Endothelial cell of hepatic sinusoid (primary cell): ENCODE measurements at regions not wholly inside any gene's neighbourhood (a gene's known extent, or its start where the extent isn't known, plus 50 kb on each side); places are given as distances from the start of the nearest gene placed in this dataset.

Source experiments
- in situ Hi-C: cut with HindIII; loops from 2 replicates; pipeline ENCODE4 v1.10.0; 2017; ENCODE audit warnings: low sequenced_read_pairs

DNA sequence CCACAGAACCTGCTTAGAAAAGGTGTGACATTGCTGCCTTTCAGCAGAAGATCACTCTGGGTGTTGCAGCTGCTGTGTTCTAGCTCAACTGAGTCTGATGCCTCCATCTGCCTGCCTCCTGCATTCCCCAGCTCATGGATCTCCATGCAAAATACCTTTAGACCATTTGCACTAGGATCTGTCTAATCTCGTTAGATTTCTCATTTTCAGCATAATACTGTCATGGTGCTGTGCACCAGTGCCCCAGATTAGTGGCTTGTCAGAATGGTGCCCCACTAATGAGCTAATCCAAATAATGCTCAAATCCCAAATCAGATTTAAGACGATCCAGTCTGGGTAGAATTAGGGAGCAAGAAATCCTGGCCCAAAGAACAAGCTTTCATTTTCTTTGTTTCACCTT lies 284.4 kb upstream of the PARD3B start:
- in situ Hi-C loops = loop anchor here (5.0 kb wide), 1 partner anchor 51 kb away; no protein-coding TSS in a partner anchor

DNA sequence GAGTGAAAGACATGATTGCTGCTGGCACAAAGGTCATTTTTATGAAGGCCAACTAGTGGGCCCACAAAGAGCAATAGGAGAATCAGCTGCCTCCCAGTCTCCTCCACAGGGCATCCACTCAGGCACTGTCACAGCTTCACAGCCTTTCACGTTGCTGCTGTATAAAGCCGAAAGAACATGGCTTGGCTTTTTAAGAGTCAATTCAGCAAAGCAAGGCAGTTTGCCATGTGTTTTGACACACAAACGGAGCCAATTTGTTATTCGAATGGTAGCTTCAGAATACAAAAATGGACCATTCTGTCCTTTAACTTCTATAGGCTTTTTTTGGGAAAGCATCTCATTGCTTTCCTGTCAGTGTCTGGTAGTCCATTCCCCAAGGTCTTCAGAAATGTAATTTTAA lies 283.4 kb upstream of the PARD3B start:
- in situ Hi-C loops = loop anchor here (5.0 kb wide), 1 partner anchor 50 kb away; no protein-coding TSS in a partner anchor

DNA sequence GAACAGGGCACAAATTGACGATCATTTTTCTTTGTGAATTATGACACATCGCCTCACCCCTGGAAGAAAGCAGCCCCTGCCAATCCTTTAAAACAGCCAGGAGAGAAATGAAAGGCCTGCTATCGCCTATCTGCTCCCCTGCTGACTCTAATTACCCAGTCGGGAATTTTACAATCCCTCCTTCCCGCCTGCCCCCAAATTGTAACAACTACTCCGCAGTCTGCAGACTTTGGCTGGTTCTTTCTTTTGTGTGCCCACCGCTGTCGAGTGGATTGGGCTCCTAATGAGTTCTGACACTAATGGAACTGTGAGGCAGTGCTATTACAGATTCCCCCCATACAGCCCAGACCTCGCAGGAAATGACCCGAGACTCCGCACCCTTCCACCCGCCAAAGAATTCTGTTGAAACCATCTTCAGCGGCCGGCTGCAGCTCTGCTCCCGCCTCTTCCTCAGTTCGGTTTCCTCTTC lies 281.2 kb upstream of the PARD3B start:
- in situ Hi-C loops = loop anchor here (5.0 kb wide), 1 partner anchor 48 kb away; no protein-coding TSS in a partner anchor

DNA sequence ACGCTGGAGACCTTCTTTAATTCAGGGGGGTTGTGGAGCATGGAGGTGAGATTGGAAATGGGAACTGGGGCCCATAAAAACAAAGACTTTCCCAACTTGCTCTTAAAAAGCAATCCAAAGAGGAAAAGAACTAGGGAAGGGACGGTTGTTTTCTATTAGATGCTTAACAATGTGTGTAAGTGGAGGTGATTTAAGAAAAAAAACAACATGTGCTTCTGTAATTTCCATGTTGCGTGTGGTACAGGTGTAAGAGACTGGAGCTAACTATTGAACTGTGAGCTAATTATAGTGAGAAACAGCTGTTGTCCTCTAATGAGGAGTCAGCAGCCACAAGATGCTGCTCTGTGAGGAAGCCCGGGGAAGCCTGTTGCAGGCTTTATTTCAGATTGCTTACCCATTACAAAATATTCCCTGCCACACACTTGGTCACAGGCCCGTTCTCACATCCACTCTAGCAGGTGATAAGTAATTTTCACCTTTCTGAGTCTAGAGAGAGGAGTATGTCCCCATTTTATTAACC lies 280.6 kb upstream of the PARD3B start:
- in situ Hi-C loops = loop anchor here (5.0 kb wide), 1 partner anchor 48 kb away; no protein-coding TSS in a partner anchor

DNA sequence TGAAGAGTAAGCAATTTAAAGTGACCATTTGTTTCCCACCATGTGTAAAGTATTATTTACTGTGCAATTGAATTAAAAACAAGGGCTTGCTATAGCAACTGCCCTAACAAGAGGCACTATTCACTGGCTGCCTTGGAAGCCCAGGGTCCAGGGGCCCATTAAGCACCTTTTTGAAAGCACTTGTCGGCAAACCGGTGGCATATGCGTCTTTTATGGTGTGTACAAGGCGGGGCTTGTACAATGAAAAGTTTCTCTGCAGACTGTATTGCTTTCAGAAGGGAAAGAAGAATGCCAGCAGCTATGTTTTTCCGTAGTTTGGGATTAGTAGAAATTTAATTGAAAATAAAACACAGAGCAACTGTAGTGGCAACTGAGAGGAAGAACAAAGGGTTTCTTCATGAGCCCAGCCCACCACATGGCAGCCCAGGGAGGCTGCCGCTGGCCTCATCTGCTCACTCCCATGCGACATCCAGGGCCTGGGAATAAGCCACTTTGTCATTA lies 279.5 kb upstream of the PARD3B start:
- in situ Hi-C loops = no loop called here

DNA sequence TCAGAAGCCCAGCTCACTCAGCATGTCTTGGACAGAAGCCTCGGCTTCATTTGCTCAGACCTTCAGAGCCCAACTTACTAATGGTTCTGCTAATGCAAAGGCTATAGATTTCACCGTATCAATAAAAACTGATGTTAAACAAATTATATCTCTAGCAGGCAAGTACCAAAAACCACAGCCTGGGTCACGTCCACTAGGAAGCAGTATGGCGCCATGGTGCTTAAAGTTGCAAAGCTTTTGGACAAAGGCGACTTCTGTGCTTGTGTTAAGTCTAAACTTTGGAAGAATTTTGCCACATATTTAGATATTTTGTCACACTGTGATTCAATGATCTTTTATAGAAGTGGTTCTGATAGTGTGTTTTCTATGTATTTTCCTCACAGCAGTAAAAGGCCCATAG lies 276.8 kb upstream of the PARD3B start:
- in situ Hi-C loops = no loop called here

DNA sequence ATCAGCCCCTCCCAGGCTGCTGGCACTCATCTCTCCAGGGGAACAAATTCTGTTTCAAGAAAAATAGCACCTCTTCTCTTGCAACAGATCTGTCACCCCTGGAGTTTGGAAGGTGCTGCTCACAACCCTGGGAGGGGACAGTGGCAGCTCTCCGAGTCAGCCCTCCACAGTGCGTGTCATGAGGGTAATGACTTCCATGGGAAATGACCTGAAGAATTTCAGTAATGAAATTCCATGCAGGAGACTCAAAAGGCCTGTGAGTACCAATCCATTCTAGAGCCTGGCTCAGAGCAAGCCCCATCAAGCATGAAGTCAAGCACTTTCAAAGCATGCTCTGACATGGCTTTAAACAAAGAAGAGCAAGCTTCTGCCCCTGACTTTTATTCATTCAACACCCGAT lies 276.3 kb upstream of the PARD3B start:
- in situ Hi-C loops = no loop called here

DNA sequence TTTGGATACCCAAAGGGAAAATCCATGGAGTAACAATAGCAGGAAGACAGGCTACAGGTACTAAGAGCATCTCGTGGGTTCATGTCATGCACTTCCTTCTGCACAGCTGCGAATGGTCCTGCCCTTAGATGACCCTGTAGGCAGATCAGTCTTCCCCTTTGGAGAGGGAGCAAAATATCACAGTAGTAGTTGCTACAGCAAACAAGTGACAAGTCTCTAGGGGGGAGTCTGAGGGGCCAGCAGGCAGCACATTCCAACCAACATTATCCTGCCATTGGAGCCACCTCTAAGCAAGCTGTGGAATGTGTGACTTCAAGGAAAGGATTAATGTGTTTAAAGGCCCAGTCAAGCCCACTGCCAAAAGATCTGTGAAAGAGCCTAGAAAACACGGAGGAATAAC lies 273.2 kb upstream of the PARD3B start:
- in situ Hi-C loops = no loop called here

DNA sequence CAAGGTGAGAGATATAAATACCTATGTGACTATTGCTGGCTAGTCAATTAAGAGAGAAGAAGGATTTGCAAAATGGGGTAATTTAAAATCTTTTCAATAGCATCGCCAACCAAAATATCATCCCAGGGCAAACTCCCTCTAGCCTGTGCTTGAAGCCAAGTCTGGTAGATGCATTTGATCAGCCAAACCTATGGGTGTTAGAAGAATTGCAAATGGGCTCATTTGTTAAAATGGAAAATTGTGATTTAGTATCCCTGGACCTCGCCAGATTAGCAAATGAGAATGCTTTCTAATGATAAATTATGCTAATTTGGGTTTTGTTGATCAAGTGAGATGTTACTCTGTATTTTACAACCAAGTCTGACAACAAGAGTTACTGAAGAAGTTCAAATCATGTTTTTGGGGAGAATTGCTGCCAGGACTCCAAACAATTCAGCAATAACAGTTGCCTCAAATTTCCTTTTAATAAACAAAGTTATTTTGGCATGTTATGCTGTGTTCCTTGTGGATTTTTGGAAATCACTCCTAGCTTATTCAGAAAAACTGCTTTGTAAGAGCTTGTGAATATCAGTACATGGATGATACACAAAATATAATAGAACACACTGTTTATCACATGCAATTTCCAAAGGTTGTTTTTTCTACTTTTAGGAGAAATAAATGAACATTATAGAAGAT lies 272.5 kb upstream of the PARD3B start:
- in situ Hi-C loops = no loop called here

DNA sequence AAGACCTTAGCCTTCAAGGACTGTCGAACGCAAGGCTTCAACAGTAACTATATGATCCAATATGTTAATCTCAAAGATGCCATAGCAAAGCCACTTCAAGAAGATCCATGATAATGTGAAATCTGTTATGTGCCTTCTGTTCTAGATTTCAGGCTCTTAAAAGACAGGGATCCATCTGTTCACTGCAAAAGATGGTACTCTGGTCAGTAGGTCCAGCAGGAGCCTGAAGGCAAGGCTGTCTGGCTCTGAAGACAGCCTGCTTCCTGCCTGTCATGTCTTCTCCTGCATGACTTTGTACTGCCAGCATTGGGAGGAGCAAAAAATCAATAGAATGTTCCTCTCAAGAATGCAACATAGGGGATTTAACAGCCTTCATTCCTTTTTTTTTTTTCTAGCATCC lies 270.8 kb upstream of the PARD3B start:
- in situ Hi-C loops = no loop called here

DNA sequence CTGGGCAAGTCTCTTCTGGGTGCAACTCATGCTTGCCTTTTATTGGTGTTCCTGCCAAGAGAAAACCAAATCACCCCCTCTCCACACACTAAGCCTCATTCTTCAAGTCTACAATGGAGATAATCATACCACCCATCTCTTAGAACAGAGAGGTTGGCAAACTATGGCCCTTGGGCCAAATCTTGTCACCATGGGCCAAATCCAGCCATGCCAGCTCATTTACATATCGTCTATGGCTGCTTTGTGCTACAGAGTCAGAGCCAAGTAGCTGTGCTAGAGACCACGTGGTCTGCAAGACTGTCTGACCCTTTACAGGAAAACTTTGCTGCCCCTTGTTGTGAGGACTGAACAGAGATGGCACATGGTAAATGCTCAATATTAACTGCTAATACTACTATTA lies 270.3 kb upstream of the PARD3B start:
- in situ Hi-C loops = no loop called here

DNA sequence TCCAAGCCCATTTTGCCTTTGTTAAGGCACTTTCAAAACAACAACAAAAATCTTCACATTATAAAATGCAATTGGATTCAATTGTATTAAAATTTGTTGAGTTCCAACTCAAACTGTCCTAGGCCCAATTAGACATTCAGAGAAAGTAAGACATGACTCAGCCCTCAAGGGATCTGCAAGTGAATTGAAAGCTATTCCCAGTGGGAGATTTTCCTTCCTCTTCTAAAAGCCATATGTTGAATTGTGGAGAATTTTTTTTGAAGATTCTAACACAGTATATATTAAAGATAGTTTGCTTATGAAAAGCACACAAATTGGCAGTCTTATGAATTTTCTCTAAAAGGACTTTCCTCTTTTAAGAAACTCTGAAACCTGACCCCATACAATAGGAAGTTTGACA lies 268.0 kb upstream of the PARD3B start:
- in situ Hi-C loops = no loop called here

DNA sequence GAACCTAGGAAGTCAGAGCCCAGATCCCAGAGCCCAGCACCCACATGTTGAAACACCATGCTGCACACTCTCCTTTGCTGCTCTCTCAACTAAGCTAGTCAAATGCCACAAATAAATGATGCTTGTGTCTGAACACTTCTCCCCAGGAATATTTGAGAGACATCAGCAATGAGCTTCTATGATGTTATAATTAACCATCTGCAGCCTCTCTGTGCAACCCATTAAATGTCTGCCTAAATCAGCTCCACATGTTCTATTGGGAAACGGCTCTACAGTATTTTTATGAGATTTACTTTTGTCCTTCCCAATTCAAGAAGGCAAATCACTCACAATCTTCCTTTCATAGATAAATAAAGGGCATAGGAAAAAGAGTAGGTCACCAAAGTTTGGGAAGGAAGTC lies 266.8 kb upstream of the PARD3B start:
- in situ Hi-C loops = no loop called here

DNA sequence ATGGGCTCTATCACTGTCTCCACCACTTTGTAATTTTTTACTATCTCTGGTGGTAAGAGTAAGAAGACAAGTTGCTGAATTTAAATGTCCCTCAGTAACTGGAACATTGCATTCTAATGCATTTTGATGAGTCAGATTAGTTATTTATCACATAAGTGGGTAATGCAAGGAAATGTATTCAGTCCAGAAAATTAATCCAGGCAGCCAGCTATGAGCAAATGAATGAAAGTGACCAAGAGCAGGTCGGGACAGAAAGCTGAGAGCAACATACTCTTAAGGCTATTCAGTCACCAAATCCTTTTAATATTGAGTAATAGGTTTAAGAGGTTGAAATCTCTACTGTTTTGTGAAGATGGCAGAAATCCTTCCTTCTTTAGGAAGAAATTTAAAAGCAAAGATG lies 265.5 kb upstream of the PARD3B start:
- in situ Hi-C loops = no loop called here

DNA sequence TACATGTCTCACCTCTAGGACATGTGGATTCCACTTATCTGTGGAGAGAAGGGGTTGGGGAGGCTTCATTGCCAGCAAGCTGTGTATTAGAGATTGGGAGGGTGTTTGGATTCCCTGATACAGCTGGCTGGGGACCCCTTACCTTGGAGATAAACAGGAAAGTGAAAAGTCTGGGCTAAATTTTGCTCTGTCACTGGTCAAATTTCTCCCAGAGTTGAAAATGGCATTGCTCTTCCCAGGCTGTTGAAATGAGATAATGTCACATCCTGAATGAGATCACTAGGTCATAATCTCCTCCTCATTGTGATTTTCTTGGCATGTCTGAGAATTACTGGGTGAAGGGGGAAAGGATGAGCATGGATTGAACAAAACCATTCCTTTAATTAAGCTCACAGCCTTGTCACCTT lies 265.0 kb upstream of the PARD3B start:
- in situ Hi-C loops = no loop called here

DNA sequence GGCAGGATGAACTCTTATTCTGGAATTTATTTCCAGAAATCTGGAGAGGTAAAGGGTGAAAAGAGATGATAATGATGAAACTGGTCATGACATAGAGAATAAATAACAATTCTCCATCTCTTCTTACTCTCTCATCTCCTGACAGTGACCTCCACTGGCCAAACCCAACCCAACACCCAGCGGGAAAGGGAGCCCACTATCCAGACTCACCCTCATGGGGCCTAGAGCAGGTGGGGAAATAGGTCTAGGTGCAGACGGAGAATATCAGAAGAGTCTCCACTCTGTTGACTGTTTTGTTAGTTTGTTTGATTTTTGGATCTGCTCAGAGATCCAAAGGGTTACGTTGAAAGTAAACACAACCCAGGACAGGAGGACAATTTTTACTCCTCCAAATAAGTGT lies 263.2 kb upstream of the PARD3B start:
- in situ Hi-C loops = no loop called here

DNA sequence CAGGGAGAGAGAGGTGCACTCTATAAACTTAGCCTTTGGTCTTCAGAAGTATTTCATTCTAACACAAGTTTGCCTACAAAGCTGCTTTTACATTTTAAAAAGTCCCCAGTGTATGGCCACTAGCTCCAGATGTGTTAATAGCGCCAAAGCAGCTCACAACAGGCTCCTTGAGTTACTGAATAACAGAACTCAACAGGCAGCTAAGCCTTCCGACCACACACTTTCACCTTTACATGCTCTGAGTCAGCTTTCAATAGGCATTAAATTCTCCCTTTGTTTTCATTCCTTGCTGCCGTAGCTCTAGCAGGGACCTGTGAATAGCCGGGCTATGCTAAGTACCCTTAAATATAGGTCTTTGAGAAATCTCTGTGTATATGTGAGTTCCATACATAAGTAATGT lies 262.8 kb upstream of the PARD3B start:
- in situ Hi-C loops = no loop called here

DNA sequence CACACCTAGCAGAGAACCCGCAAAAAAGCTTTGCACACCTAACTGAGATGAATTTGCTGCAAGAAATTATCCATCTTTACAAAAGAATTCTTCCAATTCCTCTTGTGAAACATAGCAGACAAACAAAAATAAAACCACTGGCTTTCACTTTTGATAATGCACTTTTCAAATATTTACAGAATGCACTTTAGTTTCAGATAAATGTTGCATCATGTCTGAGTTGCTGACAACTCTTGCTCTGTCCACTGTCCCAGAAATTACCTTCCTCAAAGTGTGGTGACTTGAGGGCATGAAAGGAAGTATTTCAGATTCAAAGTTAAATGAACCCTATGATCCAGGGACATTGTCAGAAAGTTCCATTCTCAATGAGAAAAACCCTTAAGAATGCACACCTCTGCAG lies 256.2 kb upstream of the PARD3B start:
- in situ Hi-C loops = no loop called here

DNA sequence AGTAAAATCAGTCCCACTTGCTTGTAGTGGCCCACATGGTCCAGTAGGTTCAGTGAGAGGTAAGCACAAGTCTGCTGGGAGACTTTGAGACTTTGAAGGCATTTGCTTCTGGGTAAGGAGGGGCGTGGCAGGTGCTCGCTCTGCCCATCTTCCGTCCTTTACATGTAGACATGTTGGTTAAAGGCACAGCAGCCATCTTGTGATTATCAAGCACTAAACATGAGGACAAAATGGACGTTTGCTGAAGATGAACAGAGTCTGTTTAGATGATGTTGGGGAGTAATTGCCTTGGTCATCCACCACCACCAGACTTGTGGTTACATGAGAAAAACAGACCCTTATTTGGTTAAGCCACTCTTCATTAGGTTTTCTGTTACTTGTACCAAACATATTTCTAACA lies 252.8 kb upstream of the PARD3B start:
- in situ Hi-C loops = no loop called here

DNA sequence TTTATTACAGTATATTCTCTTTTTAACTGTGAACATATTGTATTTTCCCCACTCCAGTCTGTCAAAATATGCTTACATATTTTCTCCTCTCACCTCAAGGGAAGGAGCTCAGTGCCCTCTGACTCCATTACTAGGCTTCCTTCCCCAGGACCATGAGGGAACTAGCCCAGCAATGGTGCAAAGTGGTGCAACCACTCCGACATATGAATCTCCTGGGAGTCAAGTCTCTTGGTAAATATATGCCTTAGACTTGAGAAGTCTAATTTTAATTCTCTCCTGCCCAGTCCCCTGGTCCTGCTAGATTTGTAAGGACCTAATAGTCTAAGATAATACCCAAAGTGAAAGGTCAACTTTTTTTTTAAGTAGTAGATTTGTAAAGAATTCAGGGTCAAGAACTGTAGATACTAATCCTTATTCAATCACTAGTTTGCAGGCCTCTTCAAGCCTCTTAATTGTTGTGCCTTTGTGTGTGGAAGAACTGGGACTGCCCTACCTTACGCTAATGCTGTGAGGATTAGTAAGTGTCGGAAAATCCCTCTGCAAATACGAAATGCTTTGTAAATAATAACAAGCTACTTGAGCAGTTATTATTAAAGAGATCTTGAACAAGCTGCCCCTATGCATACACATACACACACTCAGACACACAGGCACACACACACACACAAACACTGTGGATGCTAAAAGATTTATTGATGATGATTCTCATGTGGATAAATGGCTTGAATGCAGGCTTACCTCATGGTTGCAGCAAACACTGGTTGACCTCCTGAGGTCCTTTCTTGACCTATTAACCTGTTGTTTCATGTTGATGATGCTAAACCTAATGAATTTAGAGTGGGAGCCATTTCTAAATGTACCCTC lies 251.2 kb upstream of the PARD3B start:
- in situ Hi-C loops = no loop called here

DNA sequence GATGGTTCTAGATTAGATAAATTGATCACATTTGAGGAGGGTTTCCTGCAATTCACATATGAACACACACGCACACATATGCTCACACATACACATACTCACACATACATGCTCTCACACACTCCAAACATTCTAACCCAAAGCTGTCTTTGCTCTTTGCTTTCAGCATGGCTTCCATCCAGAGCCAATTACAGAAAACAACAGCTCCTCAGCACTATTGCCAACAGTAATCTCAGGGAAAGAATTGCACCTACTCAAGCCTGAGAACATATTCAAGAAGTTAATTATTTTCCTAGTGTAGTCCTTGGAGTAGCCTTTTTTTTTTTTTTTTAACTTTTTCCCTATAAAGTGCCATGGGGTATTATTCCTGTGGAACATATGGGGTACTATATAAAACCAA lies 246.9 kb upstream of the PARD3B start:
- in situ Hi-C loops = no loop called here

DNA sequence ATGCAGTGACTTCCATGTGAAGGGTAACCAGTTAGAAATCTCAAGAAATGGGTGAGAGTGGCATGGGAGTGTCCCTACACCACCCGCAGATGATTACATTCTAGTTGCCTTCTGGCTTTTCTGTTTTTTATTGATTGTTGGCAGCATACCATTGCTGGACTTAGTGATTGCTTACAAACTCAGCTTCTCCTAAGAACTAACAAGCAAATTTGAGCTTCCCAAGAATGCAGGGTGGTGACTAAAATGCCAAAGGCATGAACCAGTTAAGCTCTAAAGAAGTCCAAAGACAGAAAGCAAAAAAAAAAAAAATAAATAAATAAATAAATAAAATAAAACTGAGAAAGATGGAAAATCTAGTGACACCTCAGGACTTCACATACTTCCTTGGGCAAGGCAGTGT lies 245.5 kb upstream of the PARD3B start:
- in situ Hi-C loops = no loop called here
